ENCODE measurements at regions not wholly inside any gene's neighbourhood (a gene's known extent, or its start where the extent isn't known, plus 50 kb on each side); places are given as distances from the start of the nearest gene placed in this dataset.

DNA sequence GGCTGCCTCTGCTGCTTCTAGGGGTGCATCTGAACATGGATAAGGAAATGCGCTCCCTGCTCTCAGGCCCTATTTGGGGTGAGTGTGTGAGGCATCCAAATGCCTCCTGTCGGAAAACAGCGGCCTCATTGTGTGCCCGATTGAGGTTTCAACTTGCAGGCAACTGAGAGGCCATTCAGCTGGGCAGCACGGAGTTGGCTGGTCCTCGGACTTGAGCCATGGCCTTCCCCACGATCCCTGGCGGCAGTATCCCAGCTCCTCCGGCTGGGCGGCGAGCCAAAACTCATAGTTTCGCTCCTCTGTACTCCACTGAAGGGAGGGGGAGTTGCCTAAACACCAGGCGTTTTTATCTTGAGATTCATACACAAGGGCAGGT, 597.3 kb upstream of the SGCD start:
- TF ChIP-seq, protein P1, sequence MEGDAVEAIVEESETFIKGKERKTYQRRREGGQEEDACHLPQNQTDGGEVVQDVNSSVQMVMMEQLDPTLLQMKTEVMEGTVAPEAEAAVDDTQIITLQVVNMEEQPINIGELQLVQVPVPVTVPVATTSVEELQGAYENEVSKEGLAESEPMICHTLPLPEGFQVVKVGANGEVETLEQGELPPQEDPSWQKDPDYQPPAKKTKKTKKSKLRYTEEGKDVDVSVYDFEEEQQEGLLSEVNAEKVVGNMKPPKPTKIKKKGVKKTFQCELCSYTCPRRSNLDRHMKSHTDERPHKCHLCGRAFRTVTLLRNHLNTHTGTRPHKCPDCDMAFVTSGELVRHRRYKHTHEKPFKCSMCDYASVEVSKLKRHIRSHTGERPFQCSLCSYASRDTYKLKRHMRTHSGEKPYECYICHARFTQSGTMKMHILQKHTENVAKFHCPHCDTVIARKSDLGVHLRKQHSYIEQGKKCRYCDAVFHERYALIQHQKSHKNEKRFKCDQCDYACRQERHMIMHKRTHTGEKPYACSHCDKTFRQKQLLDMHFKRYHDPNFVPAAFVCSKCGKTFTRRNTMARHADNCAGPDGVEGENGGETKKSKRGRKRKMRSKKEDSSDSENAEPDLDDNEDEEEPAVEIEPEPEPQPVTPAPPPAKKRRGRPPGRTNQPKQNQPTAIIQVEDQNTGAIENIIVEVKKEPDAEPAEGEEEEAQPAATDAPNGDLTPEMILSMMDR (IDR thresholded peaks at IDR 0.05) = peak in 1 of 12 donors; percentile 2
- TF ChIP-seq POLR2A (IDR thresholded peaks at IDR 0.05) = no peak
